GM12873 (cell line): ENCODE measurements at regions not wholly inside any gene's neighbourhood (a gene's known extent, or its start where the extent isn't known, plus 50 kb on each side); places are given as distances from the start of the nearest gene placed in this dataset.

Experiments used
- CTCF ChIP-seq: IDR thresholded peaks from 2 replicates; pipeline ENCODE4 v1.5.1; 2012; ENCODE audit warnings: low read depth, mild to moderate bottlenecking, moderate library complexity, low read length, control low read depth; ENCODE audit not compliant: insufficient read depth; ENCODE audit errors: missing control alignments

- TF ChIP-seq CTCF, result no peak
These were observed 608.8 kb upstream of the EPHA5 start for GRCh38 chr4:66279084-66279483.

DNA sequence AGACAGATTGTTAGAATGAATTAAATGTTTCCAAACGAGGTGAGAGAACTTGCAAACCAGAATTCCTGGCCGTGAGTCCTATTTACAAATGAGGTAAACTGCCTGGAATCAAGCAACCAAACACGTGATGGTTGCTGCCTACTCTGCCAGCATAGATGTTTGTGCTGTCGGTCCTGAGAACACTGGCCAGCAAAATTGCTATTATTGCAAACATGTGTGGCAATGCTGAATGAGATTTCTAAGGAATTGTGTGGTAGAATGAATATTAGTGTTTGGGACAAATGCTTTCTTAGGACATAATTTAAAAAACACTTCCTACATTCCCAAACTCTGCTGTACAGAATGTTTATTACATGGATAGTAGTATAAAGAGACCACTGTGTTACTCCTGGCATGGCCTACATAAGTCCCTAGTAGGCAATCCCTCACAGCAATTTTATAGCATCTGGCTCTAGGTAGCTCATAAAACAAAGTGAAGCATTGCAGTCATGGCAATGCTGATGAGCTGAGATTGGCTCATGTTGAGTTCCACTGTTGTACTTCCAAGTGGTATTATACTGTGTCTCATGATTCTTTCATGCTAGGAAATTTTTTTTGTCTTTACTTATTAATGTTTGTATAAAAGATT lies 605.2 kb upstream of the EPHA5 start:
- TF ChIP-seq CTCF, result no peak

DNA sequence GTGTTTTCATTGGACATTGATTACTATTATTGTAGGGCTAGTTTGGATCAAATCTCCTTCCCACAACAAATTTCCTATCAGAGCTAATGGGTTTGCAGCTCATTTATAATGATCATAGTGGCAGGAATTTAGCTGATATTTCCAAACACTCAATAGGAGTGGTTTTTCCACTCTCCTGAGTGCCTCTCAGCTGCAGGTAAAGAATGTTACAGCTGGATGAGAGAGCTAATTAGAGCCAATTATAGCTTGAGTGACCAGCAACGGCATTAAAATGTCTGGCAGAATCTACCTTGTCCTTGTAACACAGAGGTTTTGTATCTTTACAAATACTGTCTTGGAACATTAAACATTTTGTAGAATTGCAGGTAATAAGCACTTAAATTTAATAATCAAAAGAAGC lies 602.8 kb upstream of the EPHA5 start:
- TF ChIP-seq CTCF, result no peak

GRCh38 chr4:66266035-66266434 lies 595.7 kb upstream of the EPHA5 start:
- TF ChIP-seq CTCF, result no peak

DNA sequence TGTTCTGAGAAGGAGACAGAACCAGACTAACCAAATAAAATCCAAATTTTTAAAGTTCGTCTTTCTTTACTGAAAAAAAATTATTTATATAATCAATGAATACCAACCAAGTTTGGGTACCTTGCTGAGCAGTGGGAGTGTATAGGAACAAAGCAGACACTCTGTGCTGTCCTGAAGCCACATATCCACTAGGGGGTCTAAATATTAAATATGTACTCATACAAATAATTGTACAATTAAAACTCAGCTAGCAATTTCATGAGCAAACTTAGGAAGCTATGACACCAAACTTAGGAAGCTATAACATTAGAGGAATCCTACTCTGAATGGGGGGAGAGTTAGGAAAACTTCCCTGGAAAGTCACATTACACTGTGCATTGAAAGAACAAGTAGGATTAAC lies 582.0 kb upstream of the EPHA5 start:
- no peak for TF ChIP-seq CTCF

GRCh38 chr4:66246643-66247042 lies 576.4 kb upstream of the EPHA5 start:
- TF ChIP-seq CTCF, result no peak

GRCh38 chr4:66235876-66236275 lies 565.6 kb upstream of the EPHA5 start:
- no peak for TF ChIP-seq CTCF
